SU-DHL-6 (cell line): ENCODE measurements at regions not wholly inside any gene's neighbourhood (a gene's known extent, or its start where the extent isn't known, plus 50 kb on each side); places are given as distances from the start of the nearest gene placed in this dataset.

Experiments used
- H2AFZ ChIP-seq: fragments of 200-600 bp; sonication (generic); 2 replicates; pipeline ENCODE4 v1.6.1; 2014; ENCODE audit warnings: low read depth, mild to moderate bottlenecking, moderate library complexity, mixed read lengths, antibody characterized with exemption, low read length; ENCODE audit not compliant: severe bottlenecking
- H3F3A ChIP-seq: fragments of 200-600 bp; shearing (Covaris generic); 2 replicates; pipeline ENCODE4 v1.6.0; 2016; ENCODE audit warnings: antibody characterized with exemption, mild to moderate bottlenecking; ENCODE audit not compliant: insufficient read depth
- H3K27ac ChIP-seq: fragments of 200-600 bp; sonication (generic); 2 replicates; pipeline ENCODE4 v1.5.1; 2016; ENCODE audit warnings: low read depth, mild to moderate bottlenecking, low read length, moderate library complexity, mixed read lengths
- H3K27me3 ChIP-seq: fragments of 200-600 bp; sonication (generic), shearing (Covaris generic); 2 replicates; pipeline ENCODE4 v1.6.0; 2014; ENCODE audit warnings: mild to moderate bottlenecking, low read length
- H3K36me3 ChIP-seq: fragments of 200-600 bp; sonication (generic); 2 replicates; pipeline ENCODE4 v1.6.1; 2014; ENCODE audit warnings: mild to moderate bottlenecking, low read length, mixed read lengths
- H3K4me2 ChIP-seq: fragments of 300-600, 200-600 bp; shearing (Covaris generic), sonication (generic); 2 replicates; pipeline ENCODE4 v1.6.0; 2014; ENCODE audit warnings: low read length, low read depth, mild to moderate bottlenecking; ENCODE audit not compliant: poor library complexity, severe bottlenecking
- H3K4me3 ChIP-seq: fragments of 200-600 bp; sonication (generic); 2 replicates; pipeline ENCODE4 v1.5.1; 2014; ENCODE audit warnings: antibody characterized with exemption, low read length, mild to moderate bottlenecking, mixed read lengths; ENCODE audit not compliant: insufficient read depth, poor library complexity, severe bottlenecking
- H3K79me2 ChIP-seq: fragments of 200-600 bp; sonication (generic); 2 replicates; pipeline ENCODE4 v1.6.1; 2014; ENCODE audit warnings: mild to moderate bottlenecking, low read length, moderate library complexity; ENCODE audit not compliant: insufficient read depth
- H3K9ac ChIP-seq: fragments of 200-600 bp; sonication (generic); 2 replicates; pipeline ENCODE4 v1.7.0; 2014; ENCODE audit warnings: mild to moderate bottlenecking, low read length
- H3K9me2 ChIP-seq: fragments of 200-600 bp; sonication (generic); replicated peaks from 2 replicates; pipeline ENCODE4 v1.6.1; 2014; ENCODE audit warnings: low read length; ENCODE audit not compliant: insufficient read depth
- H3K9me3 ChIP-seq: fragments of 200-600 bp; sonication (generic); 2 replicates; pipeline ENCODE4 v1.6.1; 2014; ENCODE audit warnings: low read length, mixed read lengths; ENCODE audit not compliant: insufficient read depth
- H4K20me1 ChIP-seq: fragments of 200-600 bp; sonication (generic); 2 replicates; pipeline ENCODE4 v1.6.1; 2014; ENCODE audit warnings: low read depth, mild to moderate bottlenecking, antibody characterized with exemption, low read length, moderate library complexity, mixed read lengths
- EZH2phosphoT487 ChIP-seq: fragments of 200-600 bp; sonication (generic), shearing (Covaris generic); conservative IDR thresholded peaks from 2 replicates; pipeline ENCODE4 v1.6.1; 2018; ENCODE audit warnings: mild to moderate bottlenecking, antibody characterized with exemption, low read length, moderate library complexity, mixed read lengths
- TF ChIP-seq, protein P1 (sequence below): fragments of 200-600 bp; sonication (generic); IDR thresholded peaks from one replicate; pipeline ENCODE4 v1.5.1; 2017; ENCODE audit warnings: antibody characterized with exemption, mild to moderate bottlenecking, low read length, moderate library complexity; ENCODE audit not compliant: insufficient read depth, poor library complexity, severe bottlenecking

DNA sequence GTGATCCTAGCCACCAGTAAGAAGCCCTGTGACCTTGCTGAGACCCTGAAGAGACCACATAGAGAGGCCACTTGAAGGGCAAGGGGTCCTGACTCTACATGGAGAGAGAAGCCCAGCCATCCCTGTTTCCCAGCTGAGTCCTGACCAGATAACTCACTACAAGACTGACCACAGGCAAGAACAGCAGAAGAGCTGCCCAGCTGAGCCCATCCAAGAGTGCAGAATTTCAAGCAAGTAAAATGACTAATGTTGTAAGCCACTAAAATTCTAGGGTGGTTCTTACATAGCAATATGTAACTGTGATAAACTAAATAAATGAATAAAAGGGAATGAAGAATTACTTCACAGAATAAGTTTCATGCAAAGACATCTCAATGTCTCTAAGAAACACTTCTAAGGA is 58.4 kb upstream of the WIPF1 start:
- no peaks in the 10 kb centered on the region for H3K9me2 ChIP-seq
- TF ChIP-seq EZH2phosphoT487 = no peak
- TF ChIP-seq, protein P1, sequence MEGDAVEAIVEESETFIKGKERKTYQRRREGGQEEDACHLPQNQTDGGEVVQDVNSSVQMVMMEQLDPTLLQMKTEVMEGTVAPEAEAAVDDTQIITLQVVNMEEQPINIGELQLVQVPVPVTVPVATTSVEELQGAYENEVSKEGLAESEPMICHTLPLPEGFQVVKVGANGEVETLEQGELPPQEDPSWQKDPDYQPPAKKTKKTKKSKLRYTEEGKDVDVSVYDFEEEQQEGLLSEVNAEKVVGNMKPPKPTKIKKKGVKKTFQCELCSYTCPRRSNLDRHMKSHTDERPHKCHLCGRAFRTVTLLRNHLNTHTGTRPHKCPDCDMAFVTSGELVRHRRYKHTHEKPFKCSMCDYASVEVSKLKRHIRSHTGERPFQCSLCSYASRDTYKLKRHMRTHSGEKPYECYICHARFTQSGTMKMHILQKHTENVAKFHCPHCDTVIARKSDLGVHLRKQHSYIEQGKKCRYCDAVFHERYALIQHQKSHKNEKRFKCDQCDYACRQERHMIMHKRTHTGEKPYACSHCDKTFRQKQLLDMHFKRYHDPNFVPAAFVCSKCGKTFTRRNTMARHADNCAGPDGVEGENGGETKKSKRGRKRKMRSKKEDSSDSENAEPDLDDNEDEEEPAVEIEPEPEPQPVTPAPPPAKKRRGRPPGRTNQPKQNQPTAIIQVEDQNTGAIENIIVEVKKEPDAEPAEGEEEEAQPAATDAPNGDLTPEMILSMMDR = no peak
- H3K9ac ChIP-seq = no peak overlapping the region
- no peaks in the 10 kb centered on the region for H4K20me1 ChIP-seq
- no peaks in the 10 kb centered on the region for H3K27me3 ChIP-seq
- peaks cover 6% of the 10 kb centered on the region; the same call in 1 of the 2 replicates for H3K9me3 ChIP-seq
- H3F3A ChIP-seq = no peaks in the 10 kb centered on the region
- no peak overlapping the region for H2AFZ ChIP-seq
- H3K4me2 ChIP-seq = no peak overlapping the region
- no peaks in the 10 kb centered on the region for H3K79me2 ChIP-seq
- H3K36me3 ChIP-seq = no peaks in the 10 kb centered on the region
- H3K4me3 ChIP-seq = no peak overlapping the region
- no peak overlapping the region for H3K27ac ChIP-seq

DNA sequence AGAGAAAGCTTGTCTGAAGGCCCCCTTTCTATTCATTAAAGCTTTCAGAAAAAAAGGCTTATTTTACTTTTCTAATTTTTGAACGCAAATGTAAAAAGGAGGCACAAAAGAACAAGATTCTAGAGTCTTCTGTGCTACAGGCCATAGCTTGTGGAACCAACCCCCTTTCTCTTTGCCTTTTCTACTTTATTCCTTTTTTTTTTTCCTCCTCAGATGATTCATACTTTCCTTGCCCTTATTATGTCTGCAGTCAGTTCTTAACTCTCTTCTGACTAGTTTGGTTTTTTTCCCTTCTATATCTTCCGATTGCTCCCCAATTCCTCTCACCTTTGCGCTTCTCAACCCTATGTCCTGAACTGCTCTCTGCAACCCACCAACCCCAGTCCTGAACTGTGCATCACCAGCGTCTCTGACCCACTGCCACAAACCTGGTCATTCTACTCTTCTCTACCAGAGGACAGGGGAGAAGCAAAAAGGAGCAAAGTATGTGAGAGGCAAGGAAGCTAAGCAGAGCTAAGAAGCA is 56.9 kb upstream of the WIPF1 start:
- no peak overlapping the region for H3K4me3 ChIP-seq
- no peaks in the 10 kb centered on the region for H3K79me2 ChIP-seq
- no peak overlapping the region for H3K9ac ChIP-seq
- no peak overlapping the region for H3K27ac ChIP-seq
- no peaks in the 10 kb centered on the region for H3K9me2 ChIP-seq
- H4K20me1 ChIP-seq = no peaks in the 10 kb centered on the region
- H2AFZ ChIP-seq = no peak overlapping the region
- H3K27me3 ChIP-seq = no peaks in the 10 kb centered on the region
- no peak overlapping the region for H3K4me2 ChIP-seq
- H3K36me3 ChIP-seq = no peaks in the 10 kb centered on the region
- TF ChIP-seq, protein P1 = no peak
- TF ChIP-seq EZH2phosphoT487 = no peak
- H3K9me3 ChIP-seq = peaks cover 6% of the 10 kb centered on the region; the same call in 1 of the 2 replicates
- no peaks in the 10 kb centered on the region for H3F3A ChIP-seq

DNA sequence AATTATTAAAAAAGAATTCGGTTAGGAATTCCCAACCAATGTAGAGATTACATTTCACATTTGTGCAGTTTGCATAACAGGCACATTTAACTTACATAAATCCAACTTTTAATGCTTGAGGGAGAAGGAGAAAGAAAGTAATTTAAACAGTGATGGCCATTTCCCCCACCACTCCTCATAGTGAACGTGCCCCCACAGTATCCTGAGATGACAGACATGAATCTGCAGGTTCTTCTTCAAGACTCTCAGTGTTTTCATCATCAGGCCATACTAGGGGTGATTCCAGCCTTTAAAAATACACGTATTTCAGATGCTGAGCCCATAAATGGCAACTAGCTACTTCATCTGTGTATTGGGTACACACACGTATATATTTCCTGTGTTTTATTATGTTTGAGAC is 51.3 kb upstream of the WIPF1 start:
- no peak overlapping the region for H3K27ac ChIP-seq
- H3K9ac ChIP-seq = no peak overlapping the region
- H3K36me3 ChIP-seq = no peaks in the 10 kb centered on the region
- H3K27me3 ChIP-seq = no peaks in the 10 kb centered on the region
- H3K9me3 ChIP-seq = no peaks in the 10 kb centered on the region
- H3K4me2 ChIP-seq = no peak overlapping the region
- H2AFZ ChIP-seq = no peak overlapping the region
- TF ChIP-seq, protein P1 = no peak
- no peak for TF ChIP-seq EZH2phosphoT487
- no peak overlapping the region for H3K4me3 ChIP-seq
- H3K9me2 ChIP-seq = no peaks in the 10 kb centered on the region
- no peaks in the 10 kb centered on the region for H3K79me2 ChIP-seq
- no peaks in the 10 kb centered on the region for H4K20me1 ChIP-seq
- H3F3A ChIP-seq = no peaks in the 10 kb centered on the region
